ENCODE measurements at regions not wholly inside any gene's neighbourhood (a gene's known extent, or its start where the extent isn't known, plus 50 kb on each side); places are given as distances from the start of the nearest gene placed in this dataset.

- H3K36me3 ChIP-seq (ENCODE audit: insufficient read depth, low read length), result no peaks in the 10 kb centered on the region
- H3K4me1 ChIP-seq (ENCODE audit: insufficient read depth, low read length, severe bottlenecking), result peaks cover 67% of the 10 kb centered on the region
- no peaks in the 10 kb centered on the region for H3K9me2 ChIP-seq (ENCODE audit: low read depth, low read length)
- H2AFZ ChIP-seq (ENCODE audit: low read length), result no peak overlapping the region
- TF ChIP-seq CTCF (IDR thresholded peaks at IDR 0.05; ENCODE audit: low read length) (no peak), EZH2 (IDR thresholded peaks at IDR 0.05; ENCODE audit: borderline replicate concordance, low read length) (no peak)
- no peaks in the 10 kb centered on the region for H4K20me1 ChIP-seq (ENCODE audit: insufficient read depth, low read length)
- no peaks in the 10 kb centered on the region for H3K9me3 ChIP-seq (ENCODE audit: low read length)
- H3K4me2 ChIP-seq (ENCODE audit: low read length), result peak overlapping the region; percentile 44; the same call in 1 of the 2 replicates
- no peaks in the 10 kb centered on the region for H3F3A ChIP-seq (ENCODE audit: insufficient read depth, low read length)
- no peaks in the 10 kb centered on the region for H3K27me3 ChIP-seq (ENCODE audit: insufficient read depth, low read length)
- peak overlapping the region; percentile 79 for H3K27ac ChIP-seq (ENCODE audit: low read depth, low read length, poor library complexity, severe bottlenecking)
- H3K4me3 ChIP-seq (ENCODE audit: low read depth, low read length, poor library complexity, severe bottlenecking), result no peak overlapping the region
- peak overlapping the region; percentile 22; the same call in 1 of the 2 replicates for H3K9ac ChIP-seq (ENCODE audit: low read length)
- no peaks in the 10 kb centered on the region for H3K79me2 ChIP-seq (ENCODE audit: insufficient read depth, low read length)
Observed at GRCh38 chrX:38916801-38917200, 115.5 kb downstream of the MID1IP1 start.

GRCh38 chrX:38917954-38918353 is 116.7 kb downstream of the MID1IP1 start:
- TF ChIP-seq EZH2 (IDR thresholded peaks at IDR 0.05; ENCODE audit: borderline replicate concordance, low read length), result no peak
- TF ChIP-seq CTCF (IDR thresholded peaks at IDR 0.05; ENCODE audit: low read length), result no peak
- no peak overlapping the region; the same call in 1 of the 2 replicates for H3K4me2 ChIP-seq (ENCODE audit: low read length)
- no peaks in the 10 kb centered on the region for H3K9me2 ChIP-seq (ENCODE audit: low read depth, low read length)
- no peak overlapping the region for H2AFZ ChIP-seq (ENCODE audit: low read length)
- H3K4me1 ChIP-seq (ENCODE audit: insufficient read depth, low read length, severe bottlenecking), result peaks cover 57% of the 10 kb centered on the region
- H3K9ac ChIP-seq (ENCODE audit: low read length), result no peak overlapping the region
- peak overlapping the region; percentile 79 for H3K27ac ChIP-seq (ENCODE audit: low read depth, low read length, poor library complexity, severe bottlenecking)
- no peaks in the 10 kb centered on the region for H3K79me2 ChIP-seq (ENCODE audit: insufficient read depth, low read length)
- no peaks in the 10 kb centered on the region for H4K20me1 ChIP-seq (ENCODE audit: insufficient read depth, low read length)
- H3K27me3 ChIP-seq (ENCODE audit: insufficient read depth, low read length), result no peaks in the 10 kb centered on the region
- no peaks in the 10 kb centered on the region for H3K36me3 ChIP-seq (ENCODE audit: insufficient read depth, low read length)
- no peaks in the 10 kb centered on the region for H3F3A ChIP-seq (ENCODE audit: insufficient read depth, low read length)
- no peak overlapping the region for H3K4me3 ChIP-seq (ENCODE audit: low read depth, low read length, poor library complexity, severe bottlenecking)
- H3K9me3 ChIP-seq (ENCODE audit: low read length), result no peaks in the 10 kb centered on the region

- TF ChIP-seq EZH2 (IDR thresholded peaks at IDR 0.05; ENCODE audit: borderline replicate concordance, low read length), result no peak
- TF ChIP-seq CTCF (IDR thresholded peaks at IDR 0.05; ENCODE audit: low read length), result no peak
- Histone ChIP-seq H3K79me2 (ENCODE audit: insufficient read depth, low read length) (no peaks in the 10 kb centered on the region), H3K27me3 (ENCODE audit: insufficient read depth, low read length) (no peaks in the 10 kb centered on the region), H3F3A (ENCODE audit: insufficient read depth, low read length) (no peaks in the 10 kb centered on the region), H3K9me2 (ENCODE audit: low read depth, low read length) (no peaks in the 10 kb centered on the region), H4K20me1 (ENCODE audit: insufficient read depth, low read length) (no peaks in the 10 kb centered on the region), H3K9ac (ENCODE audit: low read length) (no peak overlapping the region; the same call in 1 of the 2 replicates), H3K4me1 (ENCODE audit: insufficient read depth, low read length, severe bottlenecking) (peaks cover 70% of the 10 kb centered on the region), H3K4me2 (ENCODE audit: low read length) (peak overlapping the region; percentile 24; the same call in 1 of the 2 replicates), H3K4me3 (ENCODE audit: low read depth, low read length, poor library complexity, severe bottlenecking) (no peak overlapping the region), H3K9me3 (ENCODE audit: low read length) (no peaks in the 10 kb centered on the region), H3K36me3 (ENCODE audit: insufficient read depth, low read length) (no peaks in the 10 kb centered on the region), H2AFZ (ENCODE audit: low read length) (no peak overlapping the region), H3K27ac (ENCODE audit: low read depth, low read length, poor library complexity, severe bottlenecking) (peak overlapping the region; percentile 79)
Observed at GRCh38 chrX:38919202-38919601, 117.9 kb downstream of the MID1IP1 start.
